OCI-LY7 (cell line): ENCODE measurements at regions not wholly inside any gene's neighbourhood (a gene's known extent, or its start where the extent isn't known, plus 50 kb on each side); places are given as distances from the start of the nearest gene placed in this dataset.

Source experiments
- BruUV-seq: library from RNA; stranded (reverse); fragments of 400-500 nt; replicated peaks from 2 replicates; lab custom pipeline; 2021; lab: Mats Ljungman, UMichigan
- CTCF ChIA-PET: fragments of 300-600 bp; sonication (Branson Sonifier 250); formaldehyde crosslinking; loops from one replicate; lab custom pipeline; 2022; ENCODE audit warnings: antibody characterized with exemption; ENCODE audit not compliant: unreplicated experiment; lab: Charles Lee
- POLR2A ChIA-PET: fragments of 300-600 bp; sonication (Branson Sonifier 250); formaldehyde crosslinking; loops from one replicate; lab custom pipeline; 2022; ENCODE audit warnings: antibody characterized with exemption; lab: Charles Lee
- DNase-seq: peaks from one replicate; pipeline ENCODE4 v3.0.0-alpha.2; 2015; ENCODE audit warnings: low spot score
- H2AFZ ChIP-seq: fragments of 200-600 bp; sonication (generic), shearing (Covaris generic); 2 replicates; pipeline ENCODE4 v1.6.1; 2014; ENCODE audit warnings: mild to moderate bottlenecking, antibody characterized with exemption, low read length, moderate library complexity
- H3K27ac ChIP-seq: fragments of 200-600 bp; sonication (generic); 2 replicates; pipeline ENCODE4 v1.5.1; 2014; ENCODE audit warnings: mixed run types, low read depth, mild to moderate bottlenecking, moderate library complexity, low read length, inconsistent platforms; ENCODE audit not compliant: poor library complexity, severe bottlenecking
- H3K36me3 ChIP-seq: fragments of 200-600 bp; sonication (generic); 2 replicates; pipeline ENCODE4 v1.6.1; 2014; ENCODE audit warnings: mild to moderate bottlenecking, antibody characterized with exemption, low read length, moderate library complexity, mixed read lengths; ENCODE audit not compliant: insufficient read depth
- H3K4me1 ChIP-seq: fragments of 200-600 bp; sonication (generic); 2 replicates; pipeline ENCODE4 v1.5.1; 2014; ENCODE audit warnings: mild to moderate bottlenecking, low read length; ENCODE audit not compliant: insufficient read depth, poor library complexity, severe bottlenecking
- H3K4me2 ChIP-seq: fragments of 200-600 bp; sonication (generic); 2 replicates; pipeline ENCODE4 v1.6.1; 2014; ENCODE audit warnings: mild to moderate bottlenecking, low read length
- H3K4me3 ChIP-seq: fragments of 200-600 bp; sonication (generic); 2 replicates; pipeline ENCODE4 v1.5.1; 2014; ENCODE audit warnings: mild to moderate bottlenecking, low read depth, low read length; ENCODE audit not compliant: poor library complexity, severe bottlenecking
- H3K79me2 ChIP-seq: fragments of 200-600 bp; sonication (generic); 2 replicates; pipeline ENCODE4 v1.6.1; 2016; ENCODE audit warnings: low read depth, mild to moderate bottlenecking, low read length, moderate library complexity, mixed read lengths; ENCODE audit not compliant: insufficient read depth
- H3K9me2 ChIP-seq: fragments of 200-600 bp; sonication (generic); 2 replicates; pipeline ENCODE4 v1.6.1; 2016; ENCODE audit warnings: mild to moderate bottlenecking, low read length, mixed read lengths; ENCODE audit not compliant: insufficient read depth
- H3K9me3 ChIP-seq: fragments of 200-600 bp; sonication (generic); 2 replicates; pipeline ENCODE4 v1.6.1; 2014; ENCODE audit warnings: mild to moderate bottlenecking, mixed run types, low read length, mixed read lengths
- H4K20me1 ChIP-seq: fragments of 200-600 bp; sonication (generic); 2 replicates; pipeline ENCODE4 v1.6.1; 2014; ENCODE audit warnings: mild to moderate bottlenecking, antibody characterized with exemption, low read length, moderate library complexity, mixed read lengths; ENCODE audit not compliant: insufficient read depth
- EZH2phosphoT487 ChIP-seq: fragments of 200-600 bp; sonication (generic); IDR thresholded peaks from 2 replicates; pipeline ENCODE4 v1.6.1; 2018; ENCODE audit warnings: low read depth, borderline replicate concordance, mild to moderate bottlenecking, mixed run types, antibody characterized with exemption, low read length, moderate library complexity, mixed read lengths
- intact Hi-C: fragments of 100-400 bp; cut with micrococcal nuclease; formaldehyde crosslinking; loops from one replicate; pipeline ENCODE4 v1.10.0; 2022; ENCODE audit not compliant: unreplicated experiment
- TF ChIP-seq, protein P1 (sequence below): fragments of 200-600 bp; sonication (generic); conservative IDR thresholded peaks from 2 replicates; pipeline ENCODE4 v1.5.1; 2014; ENCODE audit warnings: mild to moderate bottlenecking, antibody characterized with exemption, low read length, moderate library complexity, mixed read lengths

DNA sequence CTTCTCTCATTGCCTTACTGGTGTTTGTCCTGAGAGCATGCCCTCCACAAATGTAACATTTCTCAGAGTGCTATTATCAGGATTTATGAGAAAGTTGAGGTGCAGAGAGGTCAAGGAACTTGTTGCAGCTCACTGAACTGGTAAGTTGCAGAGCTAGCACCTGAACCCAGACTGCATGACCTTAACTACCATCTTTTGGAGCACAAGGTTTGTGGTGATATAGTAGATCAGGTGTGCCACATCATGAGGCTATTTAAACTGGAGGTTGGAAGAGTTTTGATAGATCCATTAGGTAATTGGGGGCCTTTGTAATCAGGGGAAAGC, 112.0 kb upstream of the CITED2 start:
- Histone ChIP-seq H3K79me2 (no peaks in the 10 kb centered on the region), H3K4me1 (peaks cover 6% of the 10 kb centered on the region), H3K9me3 (no peaks in the 10 kb centered on the region), H3K9me2 (no peaks in the 10 kb centered on the region), H2AFZ (no peak overlapping the region), H3K4me3 (no peak overlapping the region), H3K4me2 (no peak overlapping the region), H3K36me3 (no peaks in the 10 kb centered on the region), H4K20me1 (no peaks in the 10 kb centered on the region), H3K27ac (no peak overlapping the region)
- TF ChIP-seq EZH2phosphoT487: no peak
- TF ChIP-seq, protein P1, sequence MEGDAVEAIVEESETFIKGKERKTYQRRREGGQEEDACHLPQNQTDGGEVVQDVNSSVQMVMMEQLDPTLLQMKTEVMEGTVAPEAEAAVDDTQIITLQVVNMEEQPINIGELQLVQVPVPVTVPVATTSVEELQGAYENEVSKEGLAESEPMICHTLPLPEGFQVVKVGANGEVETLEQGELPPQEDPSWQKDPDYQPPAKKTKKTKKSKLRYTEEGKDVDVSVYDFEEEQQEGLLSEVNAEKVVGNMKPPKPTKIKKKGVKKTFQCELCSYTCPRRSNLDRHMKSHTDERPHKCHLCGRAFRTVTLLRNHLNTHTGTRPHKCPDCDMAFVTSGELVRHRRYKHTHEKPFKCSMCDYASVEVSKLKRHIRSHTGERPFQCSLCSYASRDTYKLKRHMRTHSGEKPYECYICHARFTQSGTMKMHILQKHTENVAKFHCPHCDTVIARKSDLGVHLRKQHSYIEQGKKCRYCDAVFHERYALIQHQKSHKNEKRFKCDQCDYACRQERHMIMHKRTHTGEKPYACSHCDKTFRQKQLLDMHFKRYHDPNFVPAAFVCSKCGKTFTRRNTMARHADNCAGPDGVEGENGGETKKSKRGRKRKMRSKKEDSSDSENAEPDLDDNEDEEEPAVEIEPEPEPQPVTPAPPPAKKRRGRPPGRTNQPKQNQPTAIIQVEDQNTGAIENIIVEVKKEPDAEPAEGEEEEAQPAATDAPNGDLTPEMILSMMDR: no peak
- CTCF ChIA-PET: no interaction called here
- intact Hi-C loops: no loop called here
- DNase-seq: no peak
- POLR2A ChIA-PET: interaction anchor here (0.6 to 1.3 kb wide), 2 partner anchors 20 to 111 kb away, joined by 3 read pairs; no protein-coding TSS in a partner anchor
- BruUV-seq: no TSS peak

DNA sequence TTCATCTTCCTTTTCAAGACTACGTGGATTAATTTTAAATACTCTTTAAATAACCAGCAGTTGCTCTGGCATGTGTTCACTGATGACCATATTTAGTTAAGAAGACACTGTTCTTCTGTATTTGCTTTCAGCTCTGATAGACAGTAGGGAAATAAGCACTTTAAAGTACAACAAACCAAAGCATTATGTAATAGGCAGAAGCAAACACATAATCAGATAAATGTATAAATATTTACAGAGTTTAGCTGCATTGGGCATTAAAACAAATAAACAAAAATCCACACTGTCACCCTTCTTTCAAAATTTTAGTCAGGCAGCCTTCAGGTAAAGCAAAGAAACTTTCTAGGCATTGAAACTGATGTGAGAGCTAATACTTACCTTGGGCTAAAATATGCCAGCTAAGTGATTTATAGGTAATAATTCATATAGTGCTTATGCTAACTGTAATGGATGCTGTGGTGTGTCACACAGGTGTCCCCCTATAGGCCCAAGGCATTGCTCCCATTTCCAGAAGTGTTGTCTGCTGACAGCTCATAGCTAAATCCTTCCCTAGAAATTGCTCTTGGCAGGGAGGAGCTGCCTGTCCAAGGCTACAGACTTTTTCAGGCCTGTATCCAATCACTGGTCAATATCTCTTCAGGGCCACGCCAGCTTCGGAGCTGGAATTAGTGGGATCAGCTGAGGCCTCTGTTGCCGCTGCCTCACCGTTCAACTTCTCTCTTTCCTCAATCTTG, 111.5 kb upstream of the CITED2 start:
- no TSS peak for BruUV-seq
- Histone ChIP-seq H4K20me1 (no peaks in the 10 kb centered on the region), H3K9me2 (no peaks in the 10 kb centered on the region), H3K36me3 (no peaks in the 10 kb centered on the region), H3K9me3 (no peaks in the 10 kb centered on the region), H3K4me2 (no peak overlapping the region), H3K4me1 (peaks cover 6% of the 10 kb centered on the region), H3K27ac (no peak overlapping the region), H2AFZ (no peak overlapping the region), H3K4me3 (no peak overlapping the region), H3K79me2 (no peaks in the 10 kb centered on the region)
- intact Hi-C loops: no loop called here
- CTCF ChIA-PET: no interaction called here
- POLR2A ChIA-PET: interaction anchor here (0.6 to 1.3 kb wide), 2 partner anchors 19 to 111 kb away, joined by 3 read pairs; no protein-coding TSS in a partner anchor
- no peak for TF ChIP-seq EZH2phosphoT487
- TF ChIP-seq, protein P1: no peak
- no peak for DNase-seq

DNA sequence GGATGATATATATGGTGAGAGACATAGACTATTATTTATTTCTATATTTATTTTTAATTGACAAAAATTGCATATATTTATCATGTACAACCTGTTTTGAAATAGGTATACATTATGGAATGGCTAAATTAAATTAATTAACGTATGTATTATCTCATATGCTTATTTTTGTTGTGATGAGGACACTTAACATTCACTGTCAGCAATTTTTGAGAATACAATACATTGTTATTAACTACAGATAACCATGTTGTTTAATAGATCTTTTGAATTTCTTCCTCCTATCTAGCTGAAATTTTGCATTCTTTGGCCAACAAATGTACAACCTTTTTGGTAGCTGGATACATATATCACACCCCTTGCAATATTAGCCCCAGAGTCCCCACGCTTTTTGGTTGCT, 110.7 kb upstream of the CITED2 start:
- Histone ChIP-seq H3K79me2 (no peaks in the 10 kb centered on the region), H4K20me1 (no peaks in the 10 kb centered on the region), H3K9me3 (no peaks in the 10 kb centered on the region), H2AFZ (no peak overlapping the region), H3K27ac (no peak overlapping the region), H3K4me3 (no peak overlapping the region), H3K36me3 (no peaks in the 10 kb centered on the region), H3K4me2 (no peak overlapping the region), H3K4me1 (peaks cover 1% of the 10 kb centered on the region), H3K9me2 (no peaks in the 10 kb centered on the region)
- no peak for DNase-seq
- ChIA-PET CTCF (no interaction called here), POLR2A (no interaction called here)
- no peak for TF ChIP-seq EZH2phosphoT487
- TF ChIP-seq, protein P1: no peak
- no TSS peak for BruUV-seq
- intact Hi-C loops: no loop called here
